ENCODE measurements at regions not wholly inside any gene's neighbourhood (a gene's known extent, or its start where the extent isn't known, plus 50 kb on each side); places are given as distances from the start of the nearest gene placed in this dataset.

- Histone ChIP-seq H3K4me1 (ENCODE audit: control insufficient read depth, low read length) (no peaks in the 10 kb centered on the region), H3F3A (ENCODE audit: control insufficient read depth, insufficient read depth) (no peaks in the 10 kb centered on the region), H3K79me2 (ENCODE audit: control insufficient read depth, low read length) (no peaks in the 10 kb centered on the region), H3K27ac (ENCODE audit: low read depth, low read length) (no peak overlapping the region), H3K9me3 (ENCODE audit: control insufficient read depth, insufficient read depth, low read length) (no peaks in the 10 kb centered on the region), H3K36me3 (ENCODE audit: control insufficient read depth, low read length) (no peaks in the 10 kb centered on the region), H3K9me2 (replicated peaks; ENCODE audit: control insufficient read depth, low read length) (no peaks in the 10 kb centered on the region), H3K4me3 (ENCODE audit: low read length) (no peak overlapping the region), H4K20me1 (ENCODE audit: control insufficient read depth, insufficient read depth, low read depth, low read length) (no peaks in the 10 kb centered on the region), H3K27me3 (ENCODE audit: control insufficient read depth, low read length) (no peaks in the 10 kb centered on the region), H3K4me2 (ENCODE audit: low read length) (no peak overlapping the region)
- TF ChIP-seq CTCF (IDR thresholded peaks at IDR 0.05; ENCODE audit: low read depth, low read length, poor library complexity, severe bottlenecking) (no peak), EZH2phosphoT487 (IDR thresholded peaks at IDR 0.05; ENCODE audit: borderline replicate concordance, low read length) (no peak)
These were observed 1014.8 kb downstream of the NR2F1-AS1 start for GRCh38 chr5:92566113-92566786.

- Histone ChIP-seq H3K4me1 (ENCODE audit: control insufficient read depth, low read length) (no peaks in the 10 kb centered on the region), H3K9me2 (replicated peaks; ENCODE audit: control insufficient read depth, low read length) (no peaks in the 10 kb centered on the region)
These were observed 1015.3 kb downstream of the NR2F1-AS1 start for GRCh38 chr5:92565673-92566072.

GRCh38 chr5:92562065-92562464 lies 1019.0 kb downstream of the NR2F1-AS1 start:
- Histone ChIP-seq H3K4me1 (ENCODE audit: control insufficient read depth, low read length) (no peaks in the 10 kb centered on the region), H3K4me3 (ENCODE audit: low read length) (no peak overlapping the region), H3K9me3 (ENCODE audit: control insufficient read depth, insufficient read depth, low read length) (no peaks in the 10 kb centered on the region), H3K79me2 (ENCODE audit: control insufficient read depth, low read length) (no peaks in the 10 kb centered on the region), H3K27ac (ENCODE audit: low read depth, low read length) (no peak overlapping the region), H3K36me3 (ENCODE audit: control insufficient read depth, low read length) (no peaks in the 10 kb centered on the region), H3F3A (ENCODE audit: control insufficient read depth, insufficient read depth) (no peaks in the 10 kb centered on the region), H3K27me3 (ENCODE audit: control insufficient read depth, low read length) (no peaks in the 10 kb centered on the region), H4K20me1 (ENCODE audit: control insufficient read depth, insufficient read depth, low read depth, low read length) (no peaks in the 10 kb centered on the region), H3K4me2 (ENCODE audit: low read length) (no peak overlapping the region), H3K9me2 (replicated peaks; ENCODE audit: control insufficient read depth, low read length) (no peaks in the 10 kb centered on the region)
- no peak for TF ChIP-seq EZH2phosphoT487 (IDR thresholded peaks at IDR 0.05; ENCODE audit: borderline replicate concordance, low read length)
- TF ChIP-seq CTCF (IDR thresholded peaks at IDR 0.05; ENCODE audit: low read depth, low read length, poor library complexity, severe bottlenecking): no peak

More at GRCh38 chr5:92565673-92566072, 1015.3 kb downstream of the NR2F1-AS1 start:
- H3F3A ChIP-seq (ENCODE audit: control insufficient read depth, insufficient read depth): no peaks in the 10 kb centered on the region
- no peak overlapping the region for H3K27ac ChIP-seq (ENCODE audit: low read depth, low read length)
- H3K9me3 ChIP-seq (ENCODE audit: control insufficient read depth, insufficient read depth, low read length): no peaks in the 10 kb centered on the region
- no peaks in the 10 kb centered on the region for H4K20me1 ChIP-seq (ENCODE audit: control insufficient read depth, insufficient read depth, low read depth, low read length)
- TF ChIP-seq EZH2phosphoT487 (IDR thresholded peaks at IDR 0.05; ENCODE audit: borderline replicate concordance, low read length): no peak
- no peak for TF ChIP-seq CTCF (IDR thresholded peaks at IDR 0.05; ENCODE audit: low read depth, low read length, poor library complexity, severe bottlenecking)
- H3K79me2 ChIP-seq (ENCODE audit: control insufficient read depth, low read length): no peaks in the 10 kb centered on the region
- H3K36me3 ChIP-seq (ENCODE audit: control insufficient read depth, low read length): no peaks in the 10 kb centered on the region
- H3K27me3 ChIP-seq (ENCODE audit: control insufficient read depth, low read length): no peaks in the 10 kb centered on the region
- H3K4me3 ChIP-seq (ENCODE audit: low read length): no peak overlapping the region
- no peak overlapping the region for H3K4me2 ChIP-seq (ENCODE audit: low read length)

Data from DOHH2 (cell line).